ENCODE measurements at regions not wholly inside any gene's neighbourhood (a gene's known extent, or its start where the extent isn't known, plus 50 kb on each side); places are given as distances from the start of the nearest gene placed in this dataset.

- SMC1A ChIA-PET (ENCODE audit: uncharacterized antibody, unreplicated experiment) = interaction anchor here (0.6 to 1.6 kb wide), 7 partner anchors 19 to 1452 kb away, joined by 3 to 8 read pairs (median 3); no protein-coding TSS in a partner anchor
- no peaks in the 10 kb centered on the region for H3K9me3 ChIP-seq (replicated peaks; ENCODE audit: control insufficient read depth, insufficient read depth, low read length)
- FAIRE-seq (no peak), ATAC-seq (no peak), DNase-seq (ENCODE audit: low read depth, low spot score) (no peak)
- no peak overlapping the region for H2AFZ ChIP-seq (ENCODE audit: control insufficient read depth, low read depth, low read length)
- no peak overlapping the region for H3K4me2 ChIP-seq (ENCODE audit: control insufficient read depth, insufficient read depth)
- H3K9ac ChIP-seq (ENCODE audit: control insufficient read depth, insufficient read depth, low read length) = no peak overlapping the region
- 38% methylated on average over 1 of the region's 1 CpG for WGBS (ENCODE audit: insufficient coverage, insufficient replicate concordance, low lambda C conversion rate, missing lambda C conversion rate)
- POLR2A ChIA-PET = no interaction called here
- no peaks in the 10 kb centered on the region for H3K4me1 ChIP-seq (ENCODE audit: control insufficient read depth, insufficient read depth, low read length)
- no peaks in the 10 kb centered on the region for H4K20me1 ChIP-seq (ENCODE audit: control insufficient read depth, insufficient read depth)
- no TSS peak for BruUV-seq (replicated peaks)
- in situ Hi-C loops (cut with MboI) (no loop called here), intact Hi-C loops (cut with micrococcal nuclease; ENCODE audit: unreplicated experiment) (loop anchor here (5.0 to 10.0 kb wide), 2 partner anchors 287 to 425 kb away; no protein-coding TSS in a partner anchor)
- no peaks in the 10 kb centered on the region for H3K27me3 ChIP-seq (replicated peaks in 1 of 2; ENCODE audit: control insufficient read depth in 2 of 2, insufficient read depth in 2 of 2, low read length in 1 of 2)
- H3K4me3 ChIP-seq = no peak overlapping the region
- no peaks in the 10 kb centered on the region for H3K79me2 ChIP-seq (ENCODE audit: control insufficient read depth, insufficient read depth, low read length)
- RAD21 ChIA-PET (ENCODE audit: unreplicated experiment) = interaction anchor here (0.7 to 1.3 kb wide), 2 partner anchors 42 to 287 kb away, joined by 3 to 4 read pairs; no protein-coding TSS in a partner anchor
- no peaks in the 10 kb centered on the region for H3K36me3 ChIP-seq (ENCODE audit: control insufficient read depth in 2 of 2, insufficient read depth in 2 of 2, low read length in 1 of 2)
- CTCF ChIA-PET = interaction anchor here (0.7 to 1.9 kb wide), 14 partner anchors 8 to 1631 kb away, joined by 3 to 6 read pairs (median 4); no protein-coding TSS in a partner anchor
- H3K27ac ChIP-seq (ENCODE audit: control insufficient read depth, insufficient read depth) = no peak overlapping the region
- no peak for TF ChIP-seq SREBF2 (IDR thresholded peaks at IDR 0.05; ENCODE audit: low read length)
- TF ChIP-seq MYC (IDR thresholded peaks at IDR 0.05; ENCODE audit: insufficient read depth, insufficient read length, insufficient replicate concordance, low read length, severe bottlenecking) = no peak
- TF ChIP-seq CHD4 (IDR thresholded peaks at IDR 0.05) = no peak
- TF ChIP-seq HCFC1 (IDR thresholded peaks at IDR 0.05; ENCODE audit: low read length) = no peak
- TF ChIP-seq NFYA (IDR thresholded peaks at IDR 0.05; ENCODE audit: borderline replicate concordance, low read depth, low read length) = no peak
- no peak for TF ChIP-seq ASH2L (IDR thresholded peaks at IDR 0.05; ENCODE audit: borderline replicate concordance, low read depth)
- no peak for TF ChIP-seq E4F1 (IDR thresholded peaks at IDR 0.05; ENCODE audit: borderline replicate concordance, partially characterized antibody)
- TF ChIP-seq IRF3 (IDR thresholded peaks at IDR 0.05) = no peak
- TF ChIP-seq SKIL (IDR thresholded peaks at IDR 0.05; ENCODE audit: low read depth, poor library complexity, severe bottlenecking) = no peak
- no peak for TF ChIP-seq EGR1 (IDR thresholded peaks at IDR 0.05; ENCODE audit: borderline replicate concordance in 1 of 2, low read depth in 2 of 2, low read length in 2 of 2)
- no peak for TF ChIP-seq MTA3 (IDR thresholded peaks at IDR 0.05; ENCODE audit: borderline replicate concordance, low read length)
- TF ChIP-seq HSF1 (IDR thresholded peaks at IDR 0.05; ENCODE audit: low read depth, low read length) = no peak
- TF ChIP-seq CTCF (IDR thresholded peaks at IDR 0.05 in 2 of 3, conservative IDR thresholded peaks at IDR 0.05 in 1 of 3; ENCODE audit: control insufficient read depth in 2 of 3, extremely low read depth in 1 of 3, insufficient read depth in 1 of 3, low read depth in 3 of 3, low read length in 3 of 3) = no peak
Measured at GRCh38 chr5:91929522-91929817, 546.4 kb upstream of the ARRDC3 start.

All from GM12878 (cell line).